OCI-LY1 (cell line): ENCODE measurements at regions not wholly inside any gene's neighbourhood (a gene's known extent, or its start where the extent isn't known, plus 50 kb on each side); places are given as distances from the start of the nearest gene placed in this dataset.

Source experiments
- H2AFZ ChIP-seq: fragments of 200-600 bp; sonication (generic), shearing (Covaris generic); 2 replicates; pipeline ENCODE4 v1.6.0; 2014; ENCODE audit warnings: antibody characterized with exemption, mild to moderate bottlenecking, low read length
- H3F3A ChIP-seq: fragments of 200-600 bp; sonication (generic), shearing (Covaris generic); 2 replicates; pipeline ENCODE4 v1.6.0; 2014; ENCODE audit warnings: mild to moderate bottlenecking, antibody characterized with exemption, low read length, moderate library complexity; ENCODE audit not compliant: insufficient read depth
- H3K27ac ChIP-seq: fragments of 200-600 bp; sonication (generic); 2 replicates; pipeline ENCODE4 v1.5.1; 2014; ENCODE audit warnings: low read length, mixed run types, mild to moderate bottlenecking, low read depth; ENCODE audit not compliant: poor library complexity, severe bottlenecking
- H3K27me3 ChIP-seq: fragments of 200-600 bp; sonication (generic); 2 replicates; pipeline ENCODE4 v1.6.0; 2014; ENCODE audit warnings: antibody characterized with exemption, mild to moderate bottlenecking, low read length, moderate library complexity; ENCODE audit not compliant: insufficient read depth
- H3K36me3 ChIP-seq: fragments of 200-600 bp; sonication (generic); 2 replicates; pipeline ENCODE4 v1.6.1; 2014; ENCODE audit warnings: mild to moderate bottlenecking, antibody characterized with exemption, low read length, moderate library complexity, mixed read lengths; ENCODE audit not compliant: insufficient read depth
- H3K4me1 ChIP-seq: fragments of 200-600 bp; sonication (generic); 2 replicates; pipeline ENCODE4 v1.5.1; 2014; ENCODE audit warnings: mild to moderate bottlenecking, low read length, moderate library complexity; ENCODE audit not compliant: insufficient read depth, severe bottlenecking
- H3K4me2 ChIP-seq: fragments of 200-600 bp; sonication (generic), shearing (Covaris generic); 2 replicates; pipeline ENCODE4 v1.6.1; 2014; ENCODE audit warnings: low read length
- H3K4me3 ChIP-seq: fragments of 200-600 bp; sonication (generic); 2 replicates; pipeline ENCODE4 v1.5.1; 2014; ENCODE audit warnings: low read length, low read depth, mild to moderate bottlenecking, mixed read lengths; ENCODE audit not compliant: poor library complexity, severe bottlenecking
- H3K79me2 ChIP-seq: fragments of 200-600 bp; shearing (Covaris generic); 2 replicates; pipeline ENCODE4 v1.6.1; 2016; ENCODE audit warnings: mixed run types, low read length, mixed read lengths; ENCODE audit not compliant: insufficient read depth
- H3K9ac ChIP-seq: fragments of 200-600 bp; sonication (generic), shearing (Covaris generic); 2 replicates; pipeline ENCODE4 v1.6.1; 2014; ENCODE audit warnings: mild to moderate bottlenecking, low read length, mixed read lengths
- H3K9me2 ChIP-seq: fragments of 200-600 bp; sonication (generic), shearing (Covaris generic); 2 replicates; pipeline ENCODE4 v1.6.1; 2014; ENCODE audit warnings: low read depth, mild to moderate bottlenecking, low read length, mixed read lengths
- H3K9me3 ChIP-seq: fragments of 200-600 bp; shearing (Covaris generic); 2 replicates; pipeline ENCODE4 v1.6.1; 2014; ENCODE audit warnings: low read length, mixed read lengths
- H4K20me1 ChIP-seq: fragments of 200-600 bp; sonication (generic), shearing (Covaris generic); 2 replicates; pipeline ENCODE4 v1.6.0; 2016; ENCODE audit warnings: mild to moderate bottlenecking, low read length; ENCODE audit not compliant: insufficient read depth
- CTCF ChIP-seq: fragments of 200-600 bp; sonication (generic), shearing (Covaris generic); IDR thresholded peaks from 2 replicates; pipeline ENCODE4 v1.5.1; 2017; ENCODE audit warnings: mild to moderate bottlenecking, antibody characterized with exemption, low read length, moderate library complexity, mixed read lengths
- EZH2 ChIP-seq: fragments of 200-600 bp; sonication (generic), shearing (Covaris generic); IDR thresholded peaks from 2 replicates; pipeline ENCODE4 v1.8.0; 2017; ENCODE audit warnings: borderline replicate concordance, mixed run types, mild to moderate bottlenecking, antibody characterized with exemption, low read length, moderate library complexity, mixed read lengths

- no peaks in the 10 kb centered on the region for H3K9me2 ChIP-seq
- no peaks in the 10 kb centered on the region for H3F3A ChIP-seq
- TF ChIP-seq EZH2: no peak
- no peak overlapping the region for H3K4me3 ChIP-seq
- H3K4me1 ChIP-seq: no peaks in the 10 kb centered on the region
- H3K36me3 ChIP-seq: no peaks in the 10 kb centered on the region
- H3K27me3 ChIP-seq: no peaks in the 10 kb centered on the region
- H3K9me3 ChIP-seq: no peaks in the 10 kb centered on the region
- H3K79me2 ChIP-seq: no peaks in the 10 kb centered on the region
- no peak overlapping the region for H3K27ac ChIP-seq
- no peak overlapping the region for H3K4me2 ChIP-seq
- no peak overlapping the region for H3K9ac ChIP-seq
- H2AFZ ChIP-seq: no peak overlapping the region
- H4K20me1 ChIP-seq: no peaks in the 10 kb centered on the region
These were observed 123.3 kb downstream of the OGFRL1 start for GRCh38 chr6:71411882-71412281.

GRCh38 chr6:71412559-71413140, 124.0 kb downstream of the OGFRL1 start:
- Histone ChIP-seq H3K9me3 (no peaks in the 10 kb centered on the region), H4K20me1 (no peaks in the 10 kb centered on the region), H3K36me3 (no peaks in the 10 kb centered on the region), H3K4me2 (no peak overlapping the region), H3F3A (no peaks in the 10 kb centered on the region), H3K9ac (no peak overlapping the region), H3K79me2 (no peaks in the 10 kb centered on the region), H3K27me3 (no peaks in the 10 kb centered on the region), H2AFZ (no peak overlapping the region), H3K4me1 (no peaks in the 10 kb centered on the region), H3K9me2 (no peaks in the 10 kb centered on the region), H3K27ac (no peak overlapping the region), H3K4me3 (no peak overlapping the region)
- TF ChIP-seq CTCF (no peak), EZH2 (no peak)

GRCh38 chr6:71414486-71414885, 125.9 kb downstream of the OGFRL1 start:
- no peak overlapping the region for H3K9ac ChIP-seq
- H3K4me2 ChIP-seq: no peak overlapping the region
- H3F3A ChIP-seq: no peaks in the 10 kb centered on the region
- no peak overlapping the region for H3K4me3 ChIP-seq
- H3K36me3 ChIP-seq: no peaks in the 10 kb centered on the region
- H3K27ac ChIP-seq: no peak overlapping the region
- TF ChIP-seq CTCF: no peak
- no peak for TF ChIP-seq EZH2
- no peaks in the 10 kb centered on the region for H3K4me1 ChIP-seq
- H3K9me2 ChIP-seq: no peaks in the 10 kb centered on the region
- no peaks in the 10 kb centered on the region for H4K20me1 ChIP-seq
- H3K9me3 ChIP-seq: no peaks in the 10 kb centered on the region
- no peaks in the 10 kb centered on the region for H3K79me2 ChIP-seq
- no peaks in the 10 kb centered on the region for H3K27me3 ChIP-seq
- H2AFZ ChIP-seq: no peak overlapping the region
